ENCODE measurements at regions not wholly inside any gene's neighbourhood (a gene's known extent, or its start where the extent isn't known, plus 50 kb on each side); places are given as distances from the start of the nearest gene placed in this dataset.

DNA sequence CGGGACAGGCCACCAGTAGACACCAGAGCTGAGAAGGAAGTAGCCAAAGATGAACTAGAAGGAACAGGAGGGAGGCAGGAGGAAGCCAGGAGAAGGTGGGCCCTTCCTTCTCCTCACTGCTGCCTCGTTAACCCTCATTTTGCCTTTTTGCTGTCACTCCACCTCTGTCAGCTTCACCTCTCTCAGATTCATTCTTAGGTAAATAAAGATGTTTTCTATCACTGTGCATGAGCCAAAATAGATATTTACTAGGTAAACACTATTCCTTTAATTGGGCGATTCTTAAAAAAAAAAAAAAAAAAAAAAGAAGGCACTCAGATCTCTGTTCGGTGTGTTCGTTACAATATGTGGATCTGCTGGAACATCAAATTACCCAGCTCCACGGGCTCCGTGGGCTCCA is 112.3 kb downstream of the GLUL start:
- Mint-ChIP-seq H3K4me3 (ENCODE audit: unreplicated experiment) (no peak overlapping the region), H3K9me3 (ENCODE audit: unreplicated experiment) (no peaks in the 10 kb centered on the region), H3K4me1 (ENCODE audit: low read depth, unreplicated experiment) (peaks cover 6% of the 10 kb centered on the region), H3K36me3 (ENCODE audit: unreplicated experiment) (no peaks in the 10 kb centered on the region), H3K27me3 (ENCODE audit: unreplicated experiment) (no peaks in the 10 kb centered on the region), H3K27ac (ENCODE audit: unreplicated experiment) (no peak overlapping the region)
- TF ChIP-seq, protein P1, sequence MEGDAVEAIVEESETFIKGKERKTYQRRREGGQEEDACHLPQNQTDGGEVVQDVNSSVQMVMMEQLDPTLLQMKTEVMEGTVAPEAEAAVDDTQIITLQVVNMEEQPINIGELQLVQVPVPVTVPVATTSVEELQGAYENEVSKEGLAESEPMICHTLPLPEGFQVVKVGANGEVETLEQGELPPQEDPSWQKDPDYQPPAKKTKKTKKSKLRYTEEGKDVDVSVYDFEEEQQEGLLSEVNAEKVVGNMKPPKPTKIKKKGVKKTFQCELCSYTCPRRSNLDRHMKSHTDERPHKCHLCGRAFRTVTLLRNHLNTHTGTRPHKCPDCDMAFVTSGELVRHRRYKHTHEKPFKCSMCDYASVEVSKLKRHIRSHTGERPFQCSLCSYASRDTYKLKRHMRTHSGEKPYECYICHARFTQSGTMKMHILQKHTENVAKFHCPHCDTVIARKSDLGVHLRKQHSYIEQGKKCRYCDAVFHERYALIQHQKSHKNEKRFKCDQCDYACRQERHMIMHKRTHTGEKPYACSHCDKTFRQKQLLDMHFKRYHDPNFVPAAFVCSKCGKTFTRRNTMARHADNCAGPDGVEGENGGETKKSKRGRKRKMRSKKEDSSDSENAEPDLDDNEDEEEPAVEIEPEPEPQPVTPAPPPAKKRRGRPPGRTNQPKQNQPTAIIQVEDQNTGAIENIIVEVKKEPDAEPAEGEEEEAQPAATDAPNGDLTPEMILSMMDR (IDR thresholded peaks at IDR 0.05; ENCODE audit: partially characterized antibody, unreplicated experiment): no peak
- DNase-seq: no peak

DNA sequence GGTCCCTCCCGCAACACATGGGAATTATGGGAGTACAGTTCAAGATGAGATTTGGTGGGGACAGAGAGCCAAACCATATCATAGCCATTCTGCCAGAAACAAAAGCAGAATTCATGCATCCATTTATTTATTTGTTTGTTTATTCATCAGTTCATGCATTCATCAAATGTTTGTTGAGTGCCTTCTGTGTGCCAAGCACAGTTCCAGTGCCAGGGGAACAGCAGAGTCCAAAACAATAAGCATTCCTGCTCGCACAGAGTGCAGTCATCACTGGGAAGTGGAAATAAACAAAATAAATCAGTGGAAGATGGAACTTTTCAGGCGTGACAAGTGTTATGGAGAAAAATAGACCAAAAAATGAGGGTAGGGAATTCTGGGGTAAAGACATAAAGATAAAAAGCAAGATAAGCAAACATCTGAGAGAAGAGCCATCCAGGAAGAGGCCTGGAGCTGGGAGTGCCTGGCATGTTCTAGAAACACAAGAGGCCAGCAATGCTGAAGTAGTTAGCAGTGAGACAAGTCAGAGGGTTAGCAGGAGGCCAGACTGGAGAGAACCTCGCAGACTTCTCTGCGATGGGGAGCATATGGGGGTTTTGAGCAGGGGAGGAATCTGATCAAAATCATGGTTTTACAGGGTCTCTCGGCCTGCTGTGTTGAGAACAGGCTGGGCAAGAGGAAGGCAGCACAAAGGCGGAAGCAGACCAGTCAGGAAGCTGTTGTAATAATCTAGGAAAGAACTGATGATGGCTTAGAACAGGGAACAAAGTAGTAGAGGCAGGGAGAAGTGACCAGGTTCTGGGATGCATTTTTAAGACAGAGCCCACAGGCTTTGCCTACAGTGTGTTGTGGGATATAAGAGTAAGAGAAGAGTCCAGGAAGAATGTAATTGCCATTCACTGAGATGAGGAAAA is 113.2 kb downstream of the GLUL start:
- no peaks in the 10 kb centered on the region for H3K27me3 Mint-ChIP-seq (ENCODE audit: unreplicated experiment)
- H3K9me3 Mint-ChIP-seq (ENCODE audit: unreplicated experiment): no peaks in the 10 kb centered on the region
- TF ChIP-seq, protein P1 (IDR thresholded peaks at IDR 0.05; ENCODE audit: partially characterized antibody, unreplicated experiment): no peak
- peaks cover 6% of the 10 kb centered on the region for H3K4me1 Mint-ChIP-seq (ENCODE audit: low read depth, unreplicated experiment)
- H3K36me3 Mint-ChIP-seq (ENCODE audit: unreplicated experiment): no peaks in the 10 kb centered on the region
- H3K4me3 Mint-ChIP-seq (ENCODE audit: unreplicated experiment): no peak overlapping the region
- no peak overlapping the region for H3K27ac Mint-ChIP-seq (ENCODE audit: unreplicated experiment)
- DNase-seq: no peak

DNA sequence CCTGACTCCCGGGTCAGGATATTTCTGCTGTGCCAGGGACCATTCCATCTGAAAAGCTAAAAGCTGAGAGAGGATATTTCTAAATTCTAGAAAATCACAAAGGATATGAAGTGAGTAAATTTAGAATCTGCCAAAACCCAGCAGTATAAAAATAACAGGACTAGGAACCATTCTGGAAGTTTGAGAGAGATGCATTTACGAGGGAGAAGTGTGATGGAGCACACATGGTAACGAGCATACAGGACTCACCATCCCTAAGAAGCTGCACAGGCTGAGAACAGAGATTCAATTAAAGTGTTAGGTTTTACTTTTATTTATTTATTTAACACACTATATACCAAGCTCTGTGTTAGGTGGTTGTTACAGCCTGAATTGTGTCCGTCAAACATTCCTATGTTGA is 116.3 kb downstream of the GLUL start:
- Mint-ChIP-seq H3K4me1 (ENCODE audit: low read depth, unreplicated experiment) (no peaks in the 10 kb centered on the region), H3K27ac (ENCODE audit: unreplicated experiment) (no peak overlapping the region), H3K27me3 (ENCODE audit: unreplicated experiment) (peaks cover 2% of the 10 kb centered on the region), H3K36me3 (ENCODE audit: unreplicated experiment) (no peaks in the 10 kb centered on the region), H3K4me3 (ENCODE audit: unreplicated experiment) (no peak overlapping the region), H3K9me3 (ENCODE audit: unreplicated experiment) (no peaks in the 10 kb centered on the region)
- TF ChIP-seq, protein P1 (IDR thresholded peaks at IDR 0.05; ENCODE audit: partially characterized antibody, unreplicated experiment): no peak
- no peak for DNase-seq

DNA sequence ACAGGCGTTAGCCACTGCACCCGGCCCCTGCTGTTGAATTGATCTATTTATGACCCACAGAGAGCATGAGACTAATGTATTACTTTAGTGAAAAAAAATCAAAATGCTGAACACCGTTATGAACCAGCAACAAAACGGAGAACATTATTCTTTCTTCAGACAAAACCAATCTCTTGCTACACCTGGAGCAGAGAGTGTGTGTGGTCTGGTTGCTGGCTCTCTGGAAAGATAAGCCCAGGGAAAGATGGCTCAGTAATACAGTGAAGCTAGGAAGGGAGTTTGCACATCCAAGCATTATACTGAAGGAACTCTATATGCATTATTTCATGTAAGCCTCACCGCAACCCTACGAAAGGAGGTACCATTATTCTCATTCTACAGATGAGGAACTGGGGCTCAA is 117.0 kb downstream of the GLUL start:
- Mint-ChIP-seq H3K27me3 (ENCODE audit: unreplicated experiment) (peaks cover 2% of the 10 kb centered on the region), H3K36me3 (ENCODE audit: unreplicated experiment) (no peaks in the 10 kb centered on the region), H3K27ac (ENCODE audit: unreplicated experiment) (no peak overlapping the region), H3K4me3 (ENCODE audit: unreplicated experiment) (no peak overlapping the region), H3K4me1 (ENCODE audit: low read depth, unreplicated experiment) (no peaks in the 10 kb centered on the region), H3K9me3 (ENCODE audit: unreplicated experiment) (no peaks in the 10 kb centered on the region)
- TF ChIP-seq, protein P1 (IDR thresholded peaks at IDR 0.05; ENCODE audit: partially characterized antibody, unreplicated experiment): no peak
- no peak for DNase-seq

DNA sequence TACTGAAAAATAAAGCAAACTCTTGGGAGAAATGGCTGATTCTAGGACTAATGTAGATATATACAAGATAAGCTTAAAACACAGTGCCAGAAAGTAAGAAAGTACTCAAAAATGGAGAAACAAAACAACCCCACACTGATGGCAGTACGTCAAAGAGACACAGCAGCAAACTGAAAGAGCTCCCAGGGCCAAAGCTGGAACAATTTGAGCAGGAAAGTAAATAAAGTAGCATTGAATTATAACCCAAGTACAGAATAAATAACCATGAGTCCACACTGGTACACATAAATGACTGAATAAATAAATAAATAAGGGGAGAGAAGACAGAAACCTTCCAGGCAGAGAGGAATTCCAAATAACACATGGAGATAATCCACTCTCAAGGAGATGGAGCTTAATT is 120.9 kb downstream of the GLUL start:
- Mint-ChIP-seq H3K36me3 (ENCODE audit: unreplicated experiment) (no peaks in the 10 kb centered on the region), H3K27ac (ENCODE audit: unreplicated experiment) (no peak overlapping the region), H3K27me3 (ENCODE audit: unreplicated experiment) (peaks cover 2% of the 10 kb centered on the region), H3K4me3 (ENCODE audit: unreplicated experiment) (no peak overlapping the region), H3K4me1 (ENCODE audit: low read depth, unreplicated experiment) (no peaks in the 10 kb centered on the region), H3K9me3 (ENCODE audit: unreplicated experiment) (no peaks in the 10 kb centered on the region)
- no peak for DNase-seq
- TF ChIP-seq, protein P1 (IDR thresholded peaks at IDR 0.05; ENCODE audit: partially characterized antibody, unreplicated experiment): no peak

All from glutamatergic neuron (in vitro differentiated cells).